Endothelial cell (in vitro differentiated cells): ENCODE measurements at regions not wholly inside any gene's neighbourhood (a gene's known extent, or its start where the extent isn't known, plus 50 kb on each side); places are given as distances from the start of the nearest gene placed in this dataset.

Experiments
- DNase-seq: peaks from one replicate; pipeline ENCODE4 v3.0.0; 2021; ENCODE audit warnings: low spot score
- H3K27ac Mint-ChIP-seq: one replicate; pipeline ENCODE4 v1.8.0; 2021; ENCODE audit warnings: mixed read lengths, inconsistent platforms; ENCODE audit not compliant: unreplicated experiment
- H3K27me3 Mint-ChIP-seq: one replicate; pipeline ENCODE4 v1.8.0; 2021; ENCODE audit warnings: mild to moderate bottlenecking, moderate library complexity, mixed read lengths, inconsistent platforms; ENCODE audit not compliant: unreplicated experiment
- H3K36me3 Mint-ChIP-seq: one replicate; pipeline ENCODE4 v1.8.0; 2021; ENCODE audit warnings: mild to moderate bottlenecking, low read depth, mixed read lengths, inconsistent platforms; ENCODE audit not compliant: unreplicated experiment
- H3K4me1 Mint-ChIP-seq: one replicate; pipeline ENCODE4 v1.8.0; 2021; ENCODE audit warnings: mild to moderate bottlenecking, mixed read lengths, inconsistent platforms; ENCODE audit not compliant: unreplicated experiment
- H3K4me3 Mint-ChIP-seq: one replicate; pipeline ENCODE4 v1.8.0; 2021; ENCODE audit warnings: mild to moderate bottlenecking, mixed read lengths, inconsistent platforms; ENCODE audit not compliant: unreplicated experiment
- H3K9me3 Mint-ChIP-seq: one replicate; pipeline ENCODE4 v1.8.0; 2021; ENCODE audit warnings: mixed read lengths, inconsistent platforms; ENCODE audit not compliant: unreplicated experiment
- CTCF ChIP-seq: fragments of 200-600 bp; sonication (generic); IDR thresholded peaks from one replicate; pipeline ENCODE4 v1.5.0; 2021; ENCODE audit warnings: antibody characterized with exemption; ENCODE audit not compliant: unreplicated experiment

- Mint-ChIP-seq H3K27me3 (peaks cover 1% of the 10 kb centered on the region), H3K4me3 (no peak overlapping the region)
- no peak for DNase-seq
Observed at GRCh38 chrX:121504153-121504552, 456.7 kb downstream of the GLUD2 start.

GRCh38 chrX:121546317-121546716 lies 498.9 kb downstream of the GLUD2 start:
- Mint-ChIP-seq H3K4me1 (no peaks in the 10 kb centered on the region), H3K27ac (no peak overlapping the region), H3K4me3 (no peak overlapping the region), H3K27me3 (no peaks in the 10 kb centered on the region), H3K36me3 (no peaks in the 10 kb centered on the region), H3K9me3 (no peaks in the 10 kb centered on the region)
- DNase-seq = no peak
- TF ChIP-seq CTCF = no peak

More at GRCh38 chrX:121504153-121504552, 456.7 kb downstream of the GLUD2 start:
- Mint-ChIP-seq H3K9me3 (no peaks in the 10 kb centered on the region), H3K27ac (no peak overlapping the region), H3K4me1 (no peaks in the 10 kb centered on the region), H3K36me3 (no peaks in the 10 kb centered on the region)
- TF ChIP-seq CTCF = no peak

GRCh38 chrX:121558886-121559285 lies 511.5 kb downstream of the GLUD2 start:
- no peak for TF ChIP-seq CTCF
- Mint-ChIP-seq H3K4me3 (no peak overlapping the region), H3K27ac (peak overlapping the region; percentile 42), H3K9me3 (no peaks in the 10 kb centered on the region), H3K4me1 (peaks cover 8% of the 10 kb centered on the region), H3K36me3 (no peaks in the 10 kb centered on the region), H3K27me3 (peaks cover 1% of the 10 kb centered on the region)
- DNase-seq = no peak

GRCh38 chrX:121562616-121563015 lies 515.2 kb downstream of the GLUD2 start:
- Mint-ChIP-seq H3K4me3 (no peak overlapping the region), H3K4me1 (peaks cover 8% of the 10 kb centered on the region)

GRCh38 chrX:121569609-121570008 lies 522.2 kb downstream of the GLUD2 start:
- no peaks in the 10 kb centered on the region for H3K4me1 Mint-ChIP-seq
- no peak for TF ChIP-seq CTCF
- no peaks in the 10 kb centered on the region for H3K9me3 Mint-ChIP-seq
- H3K4me3 Mint-ChIP-seq = no peak overlapping the region
- H3K27me3 Mint-ChIP-seq = no peaks in the 10 kb centered on the region
- no peak overlapping the region for H3K27ac Mint-ChIP-seq
- DNase-seq = no peak
- H3K36me3 Mint-ChIP-seq = peaks cover 2% of the 10 kb centered on the region

More at GRCh38 chrX:121562616-121563015, 515.2 kb downstream of the GLUD2 start:
- Mint-ChIP-seq H3K27ac (no peak overlapping the region), H3K36me3 (no peaks in the 10 kb centered on the region), H3K27me3 (no peaks in the 10 kb centered on the region), H3K9me3 (no peaks in the 10 kb centered on the region)
- TF ChIP-seq CTCF = no peak
- no peak for DNase-seq
